WTC11 (cell line): ENCODE measurements at regions not wholly inside any gene's neighbourhood (a gene's known extent, or its start where the extent isn't known, plus 50 kb on each side); places are given as distances from the start of the nearest gene placed in this dataset.

Experiments used
- ATAC-seq: fragments of 200-7000 bp; cut with Tn5 transposase; 2 replicates; pipeline ENCODE4 v1.10.0; 2021; ENCODE audit warnings: mild to moderate bottlenecking, moderate library complexity
- CTCF ChIA-PET: fragments of 300-600 bp; sonication (Branson Sonifier 250); formaldehyde crosslinking; loops from one replicate; lab custom pipeline; 2021; ENCODE audit warnings: antibody characterized with exemption; lab: Charles Lee
- POLR2A ChIA-PET: fragments of 350-600 bp; sonication (Branson Sonifier 250); formaldehyde crosslinking; loops from one replicate; lab custom pipeline; 2021; ENCODE audit warnings: antibody characterized with exemption; lab: Charles Lee
- DNase-seq: peaks from one replicate; pipeline ENCODE4 v3.0.0; 2021; ENCODE audit warnings: low spot score
- H3K27ac Mint-ChIP-seq: 2 replicates; pipeline ENCODE4 v1.8.0; 2021; ENCODE audit warnings: mixed read lengths
- H3K27me3 Mint-ChIP-seq: 2 replicates; pipeline ENCODE4 v1.8.0; 2021; ENCODE audit warnings: low read depth, mild to moderate bottlenecking, moderate library complexity, mixed read lengths
- H3K36me3 Mint-ChIP-seq: 2 replicates; pipeline ENCODE4 v1.8.0; 2021; ENCODE audit warnings: mixed read lengths
- H3K4me1 Mint-ChIP-seq: 2 replicates; pipeline ENCODE4 v1.8.0; 2022; ENCODE audit warnings: mixed read lengths
- H3K4me3 Mint-ChIP-seq: 2 replicates; pipeline ENCODE4 v1.8.0; 2021; ENCODE audit warnings: mild to moderate bottlenecking, moderate library complexity, mixed read lengths
- H3K9me3 Mint-ChIP-seq: 2 replicates; pipeline ENCODE4 v1.8.0; 2021; ENCODE audit warnings: mixed read lengths
- FOXP1 ChIP-seq: sonication (generic); formaldehyde crosslinking; IDR thresholded peaks from 2 replicates; pipeline ENCODE4 v1.8.0; 2022; ENCODE audit warnings: missing genetic modification reagents, mild to moderate bottlenecking, moderate library complexity, borderline replicate concordance
- GRHL2 ChIP-seq: fragments of 250-450 bp; sonication (Bioruptor Pico); IDR thresholded peaks from 2 replicates; pipeline ENCODE4 v1.8.0; 2022; ENCODE audit warnings: mild to moderate bottlenecking, moderate library complexity; ENCODE audit not compliant: insufficient replicate concordance, severe bottlenecking
- IRF1 ChIP-seq: sonication (generic); formaldehyde crosslinking; IDR thresholded peaks from 2 replicates; pipeline ENCODE4 v1.8.0; 2023; ENCODE audit warnings: missing genetic modification reagents
- JAZF1 ChIP-seq: fragments of 250-450 bp; sonication (Bioruptor Pico); IDR thresholded peaks from 2 replicates; pipeline ENCODE4 v1.9.0; 2021; ENCODE audit warnings: moderate library complexity, mild to moderate bottlenecking, inconsistent platforms
- NFE2L1 ChIP-seq: sonication (generic); formaldehyde crosslinking; IDR thresholded peaks from 2 replicates; pipeline ENCODE4 v1.8.1; 2023; ENCODE audit warnings: missing genetic modification reagents
- NFYB ChIP-seq: sonication (generic); formaldehyde crosslinking; conservative IDR thresholded peaks from 2 replicates; pipeline ENCODE4 v1.8.0; 2022; ENCODE audit warnings: low read depth, missing genetic modification reagents
- NR2C2 ChIP-seq: sonication (generic); formaldehyde crosslinking; IDR thresholded peaks from 2 replicates; pipeline ENCODE4 v1.8.0; 2022; ENCODE audit warnings: mild to moderate bottlenecking, missing genetic modification reagents
- PRRX2 ChIP-seq: fragments of 250-450 bp; sonication (Bioruptor Pico); IDR thresholded peaks from 2 replicates; pipeline ENCODE4 v1.8.0; 2021; ENCODE audit warnings: mild to moderate bottlenecking
- SOX15 ChIP-seq: fragments of 250-450 bp; sonication (Bioruptor Pico); IDR thresholded peaks from 2 replicates; pipeline ENCODE4 v1.9.0; 2021; ENCODE audit warnings: mild to moderate bottlenecking
- TEAD1 ChIP-seq: sonication (generic); formaldehyde crosslinking; IDR thresholded peaks from 2 replicates; pipeline ENCODE4 v1.8.0; 2022; ENCODE audit warnings: mild to moderate bottlenecking, missing genetic modification reagents
- ZBTB21 ChIP-seq: sonication (generic); formaldehyde crosslinking; IDR thresholded peaks from 2 replicates; pipeline ENCODE4 v1.8.1; 2023; ENCODE audit warnings: mild to moderate bottlenecking, missing genetic modification reagents, borderline replicate concordance
- ZMAT4 ChIP-seq: fragments of 250-450 bp; sonication (Bioruptor Pico); IDR thresholded peaks from 2 replicates; pipeline ENCODE4 v1.9.0; 2021; ENCODE audit warnings: mild to moderate bottlenecking
- ZNF532 ChIP-seq: fragments of 250-450 bp; sonication (Bioruptor Pico); IDR thresholded peaks from 2 replicates; pipeline ENCODE4 v1.9.0; 2021; ENCODE audit warnings: mild to moderate bottlenecking, borderline replicate concordance
- TF ChIP-seq, protein P1 (sequence below): fragments of 250-450 bp; sonication (Bioruptor Pico); IDR thresholded peaks from 2 replicates; pipeline ENCODE4 v1.9.0; 2021; ENCODE audit warnings: mild to moderate bottlenecking
- TF ChIP-seq, protein P2 (sequence below): sonication (generic); formaldehyde crosslinking; IDR thresholded peaks from 2 replicates; pipeline ENCODE4 v1.8.1; 2023; ENCODE audit warnings: mild to moderate bottlenecking, missing genetic modification reagents, borderline replicate concordance
- TF ChIP-seq, protein P3 (sequence below): sonication (generic); formaldehyde crosslinking; IDR thresholded peaks from 2 replicates; pipeline ENCODE4 v1.8.1; 2023; ENCODE audit warnings: mild to moderate bottlenecking, missing genetic modification reagents
- TF ChIP-seq, protein P4 (sequence below): fragments of 250-450 bp; sonication (Bioruptor Pico); IDR thresholded peaks from 2 replicates; pipeline ENCODE4 v2.1.2; 2022; ENCODE audit warnings: mild to moderate bottlenecking, moderate library complexity
- TF ChIP-seq, protein P5 (sequence below): sonication (generic); formaldehyde crosslinking; IDR thresholded peaks from 2 replicates; pipeline ENCODE4 v1.8.0; 2022; ENCODE audit warnings: mild to moderate bottlenecking, missing genetic modification reagents

GRCh38 chr10:33396279-33396678 lies 61.8 kb upstream of the NRP1 start (continued):
- TF ChIP-seq, protein P1, sequence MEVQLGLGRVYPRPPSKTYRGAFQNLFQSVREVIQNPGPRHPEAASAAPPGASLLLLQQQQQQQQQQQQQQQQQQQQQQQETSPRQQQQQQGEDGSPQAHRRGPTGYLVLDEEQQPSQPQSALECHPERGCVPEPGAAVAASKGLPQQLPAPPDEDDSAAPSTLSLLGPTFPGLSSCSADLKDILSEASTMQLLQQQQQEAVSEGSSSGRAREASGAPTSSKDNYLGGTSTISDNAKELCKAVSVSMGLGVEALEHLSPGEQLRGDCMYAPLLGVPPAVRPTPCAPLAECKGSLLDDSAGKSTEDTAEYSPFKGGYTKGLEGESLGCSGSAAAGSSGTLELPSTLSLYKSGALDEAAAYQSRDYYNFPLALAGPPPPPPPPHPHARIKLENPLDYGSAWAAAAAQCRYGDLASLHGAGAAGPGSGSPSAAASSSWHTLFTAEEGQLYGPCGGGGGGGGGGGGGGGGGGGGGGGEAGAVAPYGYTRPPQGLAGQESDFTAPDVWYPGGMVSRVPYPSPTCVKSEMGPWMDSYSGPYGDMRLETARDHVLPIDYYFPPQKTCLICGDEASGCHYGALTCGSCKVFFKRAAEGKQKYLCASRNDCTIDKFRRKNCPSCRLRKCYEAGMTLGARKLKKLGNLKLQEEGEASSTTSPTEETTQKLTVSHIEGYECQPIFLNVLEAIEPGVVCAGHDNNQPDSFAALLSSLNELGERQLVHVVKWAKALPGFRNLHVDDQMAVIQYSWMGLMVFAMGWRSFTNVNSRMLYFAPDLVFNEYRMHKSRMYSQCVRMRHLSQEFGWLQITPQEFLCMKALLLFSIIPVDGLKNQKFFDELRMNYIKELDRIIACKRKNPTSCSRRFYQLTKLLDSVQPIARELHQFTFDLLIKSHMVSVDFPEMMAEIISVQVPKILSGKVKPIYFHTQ, result no peak
- TF ChIP-seq GRHL2 (CRISPR knock-in tag), result no peak
- TF ChIP-seq, protein P2, sequence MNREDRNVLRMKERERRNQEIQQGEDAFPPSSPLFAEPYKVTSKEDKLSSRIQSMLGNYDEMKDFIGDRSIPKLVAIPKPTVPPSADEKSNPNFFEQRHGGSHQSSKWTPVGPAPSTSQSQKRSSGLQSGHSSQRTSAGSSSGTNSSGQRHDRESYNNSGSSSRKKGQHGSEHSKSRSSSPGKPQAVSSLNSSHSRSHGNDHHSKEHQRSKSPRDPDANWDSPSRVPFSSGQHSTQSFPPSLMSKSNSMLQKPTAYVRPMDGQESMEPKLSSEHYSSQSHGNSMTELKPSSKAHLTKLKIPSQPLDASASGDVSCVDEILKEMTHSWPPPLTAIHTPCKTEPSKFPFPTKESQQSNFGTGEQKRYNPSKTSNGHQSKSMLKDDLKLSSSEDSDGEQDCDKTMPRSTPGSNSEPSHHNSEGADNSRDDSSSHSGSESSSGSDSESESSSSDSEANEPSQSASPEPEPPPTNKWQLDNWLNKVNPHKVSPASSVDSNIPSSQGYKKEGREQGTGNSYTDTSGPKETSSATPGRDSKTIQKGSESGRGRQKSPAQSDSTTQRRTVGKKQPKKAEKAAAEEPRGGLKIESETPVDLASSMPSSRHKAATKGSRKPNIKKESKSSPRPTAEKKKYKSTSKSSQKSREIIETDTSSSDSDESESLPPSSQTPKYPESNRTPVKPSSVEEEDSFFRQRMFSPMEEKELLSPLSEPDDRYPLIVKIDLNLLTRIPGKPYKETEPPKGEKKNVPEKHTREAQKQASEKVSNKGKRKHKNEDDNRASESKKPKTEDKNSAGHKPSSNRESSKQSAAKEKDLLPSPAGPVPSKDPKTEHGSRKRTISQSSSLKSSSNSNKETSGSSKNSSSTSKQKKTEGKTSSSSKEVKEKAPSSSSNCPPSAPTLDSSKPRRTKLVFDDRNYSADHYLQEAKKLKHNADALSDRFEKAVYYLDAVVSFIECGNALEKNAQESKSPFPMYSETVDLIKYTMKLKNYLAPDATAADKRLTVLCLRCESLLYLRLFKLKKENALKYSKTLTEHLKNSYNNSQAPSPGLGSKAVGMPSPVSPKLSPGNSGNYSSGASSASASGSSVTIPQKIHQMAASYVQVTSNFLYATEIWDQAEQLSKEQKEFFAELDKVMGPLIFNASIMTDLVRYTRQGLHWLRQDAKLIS, result no peak
- TF ChIP-seq PRRX2 (CRISPR knock-in tag), result no peak
- no peak for TF ChIP-seq NFYB (CRISPR knock-in tag)
- no peak for TF ChIP-seq NFE2L1 (CRISPR knock-in tag)
- TF ChIP-seq, protein P3, sequence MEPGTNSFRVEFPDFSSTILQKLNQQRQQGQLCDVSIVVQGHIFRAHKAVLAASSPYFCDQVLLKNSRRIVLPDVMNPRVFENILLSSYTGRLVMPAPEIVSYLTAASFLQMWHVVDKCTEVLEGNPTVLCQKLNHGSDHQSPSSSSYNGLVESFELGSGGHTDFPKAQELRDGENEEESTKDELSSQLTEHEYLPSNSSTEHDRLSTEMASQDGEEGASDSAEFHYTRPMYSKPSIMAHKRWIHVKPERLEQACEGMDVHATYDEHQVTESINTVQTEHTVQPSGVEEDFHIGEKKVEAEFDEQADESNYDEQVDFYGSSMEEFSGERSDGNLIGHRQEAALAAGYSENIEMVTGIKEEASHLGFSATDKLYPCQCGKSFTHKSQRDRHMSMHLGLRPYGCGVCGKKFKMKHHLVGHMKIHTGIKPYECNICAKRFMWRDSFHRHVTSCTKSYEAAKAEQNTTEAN (CRISPR knock-in tag), result no peak
- no peak for TF ChIP-seq ZMAT4 (CRISPR knock-in tag)
- no peak for TF ChIP-seq ZNF532 (CRISPR knock-in tag)
- no peak for TF ChIP-seq IRF1
- no peak for TF ChIP-seq TEAD1 (CRISPR knock-in tag)
- no peak for TF ChIP-seq JAZF1 (CRISPR knock-in tag)
- no peak for TF ChIP-seq NR2C2
- TF ChIP-seq, all 79 proteins: peak for 0

DNA sequence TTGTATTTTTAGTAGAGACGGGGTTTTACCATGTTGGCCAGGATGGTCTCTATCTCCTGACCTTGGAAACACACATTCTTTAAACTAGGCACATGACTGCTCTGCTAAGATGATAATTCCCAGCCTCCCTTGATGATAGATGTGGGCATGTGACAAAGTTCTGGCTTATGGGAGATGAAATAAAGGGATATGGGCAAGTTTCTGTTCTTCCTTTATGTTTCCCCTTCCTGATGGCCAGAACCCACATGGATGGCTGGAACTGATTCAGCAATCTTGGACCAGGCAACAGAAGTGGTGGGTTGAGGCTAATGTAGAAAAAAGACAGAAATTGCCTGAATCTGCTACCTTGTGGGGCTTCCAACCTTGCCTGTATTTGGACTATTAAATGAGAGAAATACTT lies 60.7 kb upstream of the NRP1 start:
- CTCF ChIA-PET, result interaction anchor here (0.7 kb wide), 1 partner anchor 385 kb away, joined by 5 read pairs; no protein-coding TSS in a partner anchor
- H3K36me3 Mint-ChIP-seq, result peaks cover 12% of the 10 kb centered on the region; the same call in 1 of the 2 replicates
- H3K9me3 Mint-ChIP-seq, result peaks cover 26% of the 10 kb centered on the region
- POLR2A ChIA-PET, result no interaction called here
- no peaks in the 10 kb centered on the region for H3K27me3 Mint-ChIP-seq
- H3K27ac Mint-ChIP-seq, result no peak overlapping the region
- no peak for ATAC-seq
- no peak for DNase-seq
- no peak overlapping the region for H3K4me3 Mint-ChIP-seq
- H3K4me1 Mint-ChIP-seq, result no peaks in the 10 kb centered on the region; the same call in 1 of the 2 replicates
- TF ChIP-seq, protein P4, sequence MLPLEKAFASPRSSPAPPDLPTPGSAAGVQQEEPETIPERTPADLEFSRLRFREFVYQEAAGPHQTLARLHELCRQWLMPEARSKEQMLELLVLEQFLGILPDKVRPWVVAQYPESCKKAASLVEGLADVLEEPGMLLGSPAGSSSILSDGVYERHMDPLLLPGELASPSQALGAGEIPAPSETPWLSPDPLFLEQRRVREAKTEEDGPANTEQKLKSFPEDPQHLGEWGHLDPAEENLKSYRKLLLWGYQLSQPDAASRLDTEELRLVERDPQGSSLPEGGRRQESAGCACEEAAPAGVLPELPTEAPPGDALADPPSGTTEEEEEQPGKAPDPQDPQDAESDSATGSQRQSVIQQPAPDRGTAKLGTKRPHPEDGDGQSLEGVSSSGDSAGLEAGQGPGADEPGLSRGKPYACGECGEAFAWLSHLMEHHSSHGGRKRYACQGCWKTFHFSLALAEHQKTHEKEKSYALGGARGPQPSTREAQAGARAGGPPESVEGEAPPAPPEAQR (CRISPR knock-in tag), result no peak
- TF ChIP-seq SOX15 (CRISPR knock-in tag), result no peak
- TF ChIP-seq ZBTB21 (CRISPR knock-in tag), result no peak
- TF ChIP-seq, protein P5, sequence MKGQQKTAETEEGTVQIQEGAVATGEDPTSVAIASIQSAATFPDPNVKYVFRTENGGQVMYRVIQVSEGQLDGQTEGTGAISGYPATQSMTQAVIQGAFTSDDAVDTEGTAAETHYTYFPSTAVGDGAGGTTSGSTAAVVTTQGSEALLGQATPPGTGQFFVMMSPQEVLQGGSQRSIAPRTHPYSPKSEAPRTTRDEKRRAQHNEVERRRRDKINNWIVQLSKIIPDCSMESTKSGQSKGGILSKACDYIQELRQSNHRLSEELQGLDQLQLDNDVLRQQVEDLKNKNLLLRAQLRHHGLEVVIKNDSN (CRISPR knock-in tag), result no peak
- no peak for TF ChIP-seq FOXP1 (CRISPR knock-in tag)
